ENCODE measurements at regions not wholly inside any gene's neighbourhood (a gene's known extent, or its start where the extent isn't known, plus 50 kb on each side); places are given as distances from the start of the nearest gene placed in this dataset.

GRCh38 chr5:164818445-164818844, 1313.0 kb downstream of the MAT2B start:
- Mint-ChIP-seq H3K27me3 (no peaks in the 10 kb centered on the region), H3K27ac (no peak overlapping the region), H3K4me1 (no peaks in the 10 kb centered on the region), H3K4me3 (no peak overlapping the region), H3K9me3 (no peaks in the 10 kb centered on the region), H3K36me3 (no peaks in the 10 kb centered on the region)
- no peak for ATAC-seq (replicated peaks)
- DNase-seq: no peak

DNA sequence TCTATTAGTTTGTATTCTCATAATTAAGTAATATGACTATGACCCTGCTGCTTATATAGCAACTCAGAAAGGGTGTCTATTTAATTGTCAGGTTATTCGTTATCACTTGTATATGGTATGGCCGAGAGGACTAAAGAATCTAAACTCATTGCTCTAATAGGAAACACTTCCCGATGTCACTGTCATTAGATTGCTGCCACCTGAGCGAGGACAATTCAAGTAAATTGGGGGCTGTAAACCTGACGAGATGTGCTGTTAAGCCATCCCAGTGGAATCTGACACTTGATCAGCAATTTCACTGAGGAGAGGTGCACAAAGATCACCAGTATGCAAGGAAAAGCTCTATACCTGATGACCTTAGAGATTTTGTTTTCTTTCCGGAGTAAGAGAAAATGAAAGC, 1319.3 kb downstream of the MAT2B start:
- H3K4me1 Mint-ChIP-seq: no peaks in the 10 kb centered on the region
- ATAC-seq (replicated peaks) (no peak), DNase-seq (no peak)

DNA sequence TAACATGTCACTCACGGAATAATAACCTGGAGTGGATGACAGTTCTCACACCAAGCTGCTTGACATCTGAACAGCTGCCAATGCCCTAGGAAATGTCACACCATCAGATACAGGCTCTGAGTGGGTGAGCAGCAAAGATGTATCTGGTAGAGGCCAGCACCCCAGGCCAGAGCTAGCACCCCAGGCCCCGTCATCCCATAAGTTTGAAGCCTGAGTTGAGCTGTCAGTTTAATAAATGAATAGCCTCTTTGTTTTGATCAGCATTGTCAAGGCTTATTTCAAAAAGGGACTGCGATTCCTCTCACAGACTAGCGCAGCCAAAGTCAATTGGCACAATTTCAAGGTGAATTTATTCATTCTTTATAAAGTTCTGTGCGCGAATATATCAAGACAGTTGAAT, 1327.1 kb downstream of the MAT2B start:
- no peak for DNase-seq
- no peak for ATAC-seq (replicated peaks)
- H3K4me1 Mint-ChIP-seq: no peaks in the 10 kb centered on the region
- H3K4me3 Mint-ChIP-seq: no peak overlapping the region
- no peaks in the 10 kb centered on the region for H3K36me3 Mint-ChIP-seq
- no peak overlapping the region for H3K27ac Mint-ChIP-seq
- no peaks in the 10 kb centered on the region for H3K27me3 Mint-ChIP-seq
- no peaks in the 10 kb centered on the region for H3K9me3 Mint-ChIP-seq

More for the DNA sequence above, 1319.3 kb downstream of the MAT2B start:
- no peaks in the 10 kb centered on the region for H3K27me3 Mint-ChIP-seq
- no peak overlapping the region for H3K4me3 Mint-ChIP-seq
- H3K36me3 Mint-ChIP-seq: no peaks in the 10 kb centered on the region
- no peak overlapping the region for H3K27ac Mint-ChIP-seq
- no peaks in the 10 kb centered on the region for H3K9me3 Mint-ChIP-seq

GRCh38 chr5:164844348-164844747, 1338.9 kb downstream of the MAT2B start:
- Mint-ChIP-seq H3K27ac (no peak overlapping the region), H3K27me3 (no peaks in the 10 kb centered on the region), H3K9me3 (peaks cover 0 to 4% of the 10 kb centered on the region in 2 donors), H3K36me3 (no peaks in the 10 kb centered on the region), H3K4me1 (no peaks in the 10 kb centered on the region), H3K4me3 (no peak overlapping the region)
- ATAC-seq (replicated peaks): no peak
- no peak for DNase-seq

DNA sequence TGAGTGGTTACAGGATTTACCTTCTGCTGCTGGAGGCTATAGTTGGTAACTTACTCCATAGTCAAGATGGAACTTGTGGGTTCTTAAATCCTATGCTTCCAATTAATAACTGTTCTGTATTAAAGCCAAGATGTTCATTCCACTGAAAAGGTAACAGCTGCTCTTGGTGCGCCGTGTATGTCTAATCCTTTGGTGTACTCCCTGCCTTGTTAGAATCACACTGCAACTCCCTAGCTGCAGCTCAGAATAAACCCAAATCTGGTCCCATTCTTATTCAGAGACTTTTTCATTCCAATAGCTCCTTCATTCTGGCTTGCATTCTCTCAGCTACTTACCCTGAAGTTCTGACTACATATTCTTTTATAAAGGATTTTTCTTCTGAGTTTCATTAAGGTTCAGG, 1355.5 kb downstream of the MAT2B start:
- H3K4me1 Mint-ChIP-seq: no peaks in the 10 kb centered on the region
- no peak overlapping the region for H3K4me3 Mint-ChIP-seq
- no peaks in the 10 kb centered on the region for H3K36me3 Mint-ChIP-seq
- no peak for ATAC-seq (replicated peaks)
- peaks cover 0 to 1% of the 10 kb centered on the region in 2 donors for H3K9me3 Mint-ChIP-seq
- H3K27ac Mint-ChIP-seq: no peak overlapping the region
- H3K27me3 Mint-ChIP-seq: no peaks in the 10 kb centered on the region
- DNase-seq: no peak

DNA sequence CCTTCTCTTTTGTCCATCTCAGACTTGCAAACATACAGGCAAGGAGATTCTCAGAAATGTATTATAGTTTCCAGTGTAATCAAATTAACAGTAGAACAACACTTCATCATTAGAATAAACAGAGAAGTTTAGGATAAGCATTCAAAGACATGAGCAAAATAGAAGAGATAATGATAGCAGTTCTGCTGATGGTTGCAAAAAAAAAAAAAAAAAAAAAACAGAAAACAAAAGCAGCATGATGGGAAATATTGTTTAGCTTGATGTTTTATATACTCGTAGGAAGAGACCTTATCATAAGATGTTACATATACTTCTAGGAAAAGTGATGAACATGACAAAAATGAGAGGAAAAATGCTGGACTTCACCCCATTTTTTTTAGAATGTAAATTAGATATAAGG, 1356.2 kb downstream of the MAT2B start:
- Mint-ChIP-seq H3K9me3 (peaks cover 0 to 1% of the 10 kb centered on the region in 2 donors), H3K27me3 (no peaks in the 10 kb centered on the region), H3K4me1 (no peaks in the 10 kb centered on the region), H3K4me3 (no peak overlapping the region), H3K27ac (no peak overlapping the region), H3K36me3 (no peaks in the 10 kb centered on the region)
- DNase-seq: no peak
- ATAC-seq (replicated peaks): no peak

GRCh38 chr5:164868761-164869160, 1363.3 kb downstream of the MAT2B start:
- ATAC-seq (replicated peaks): peak; percentile 56 to 75
- Mint-ChIP-seq H3K27ac (no peak overlapping the region), H3K27me3 (no peaks in the 10 kb centered on the region), H3K4me1 (peaks cover 0 to 8% of the 10 kb centered on the region in 2 donors), H3K9me3 (no peaks in the 10 kb centered on the region), H3K36me3 (no peaks in the 10 kb centered on the region), H3K4me3 (no peak overlapping the region)
- DNase-seq: no peak

- H3K36me3 Mint-ChIP-seq: no peaks in the 10 kb centered on the region
- H3K27ac Mint-ChIP-seq: no peak overlapping the region
Observed at GRCh38 chr5:164869325-164869724, 1363.9 kb downstream of the MAT2B start.

GRCh38 chr5:164876793-164877192, 1371.4 kb downstream of the MAT2B start:
- Mint-ChIP-seq H3K9me3 (peaks cover 0 to 2% of the 10 kb centered on the region in 2 donors), H3K36me3 (no peaks in the 10 kb centered on the region), H3K27ac (no peak overlapping the region), H3K4me3 (no peak overlapping the region), H3K4me1 (no peaks in the 10 kb centered on the region), H3K27me3 (no peaks in the 10 kb centered on the region)
- no peak for DNase-seq
- ATAC-seq (replicated peaks): no peak

More at GRCh38 chr5:164869325-164869724, 1363.9 kb downstream of the MAT2B start:
- ATAC-seq (replicated peaks) (peak in 1 of 2 donors; percentile 31), DNase-seq (no peak)
- Mint-ChIP-seq H3K4me3 (no peak overlapping the region), H3K9me3 (no peaks in the 10 kb centered on the region), H3K27me3 (no peaks in the 10 kb centered on the region), H3K4me1 (peaks cover 0 to 8% of the 10 kb centered on the region in 2 donors)

DNA sequence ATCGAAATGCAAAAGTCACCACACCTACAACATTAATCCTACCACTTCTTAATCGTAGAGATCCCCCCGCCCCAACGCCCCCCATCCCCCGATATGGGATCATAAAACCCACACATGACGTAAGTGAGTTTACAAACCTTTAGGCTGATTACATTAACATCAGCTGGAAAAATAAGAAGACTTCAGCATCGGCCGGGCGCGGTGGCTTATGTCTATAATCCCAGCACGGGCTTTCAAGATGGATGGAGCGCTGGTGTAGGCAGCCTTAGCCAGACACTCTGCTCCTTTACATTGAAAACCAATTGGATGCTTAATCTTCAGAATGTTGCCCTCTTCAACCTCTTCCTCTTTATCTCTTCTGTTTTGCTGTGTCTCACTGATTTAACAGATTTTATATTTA, 1376.0 kb downstream of the MAT2B start:
- no peaks in the 10 kb centered on the region for H3K36me3 Mint-ChIP-seq
- DNase-seq (no peak), ATAC-seq (replicated peaks) (no peak)
- no peaks in the 10 kb centered on the region for H3K9me3 Mint-ChIP-seq
- no peak overlapping the region for H3K27ac Mint-ChIP-seq
- H3K4me1 Mint-ChIP-seq: no peaks in the 10 kb centered on the region
- H3K27me3 Mint-ChIP-seq: no peaks in the 10 kb centered on the region
- H3K4me3 Mint-ChIP-seq: no peak overlapping the region

DNA sequence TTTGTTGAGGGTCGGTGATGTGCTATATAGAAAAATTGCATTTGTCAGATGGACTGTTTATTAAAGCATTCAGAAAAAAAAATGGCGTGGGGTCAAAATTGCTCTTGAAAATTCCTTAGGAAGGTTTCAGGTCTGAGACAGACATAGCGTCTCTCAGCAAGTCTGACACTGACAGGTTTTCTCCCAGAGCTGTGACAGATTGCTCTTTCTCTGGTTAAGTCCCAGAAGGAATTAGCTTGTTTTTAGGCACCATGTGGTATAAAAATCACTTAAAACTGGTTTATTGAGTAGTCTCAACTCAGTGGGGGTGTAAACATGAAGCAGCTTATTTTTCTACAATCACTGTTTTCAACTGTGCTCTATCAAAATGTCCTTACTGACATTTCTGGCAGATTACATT, 1379.8 kb downstream of the MAT2B start:
- DNase-seq: no peak
- Mint-ChIP-seq H3K27me3 (no peaks in the 10 kb centered on the region), H3K27ac (no peak overlapping the region), H3K36me3 (no peaks in the 10 kb centered on the region), H3K4me3 (no peak overlapping the region), H3K4me1 (no peaks in the 10 kb centered on the region), H3K9me3 (no peaks in the 10 kb centered on the region)
- ATAC-seq (replicated peaks): no peak

GRCh38 chr5:164893071-164893470, 1387.7 kb downstream of the MAT2B start:
- Mint-ChIP-seq H3K4me3 (no peak overlapping the region), H3K27me3 (no peaks in the 10 kb centered on the region), H3K36me3 (peaks cover 0 to 1% of the 10 kb centered on the region in 2 donors), H3K9me3 (peaks cover 4 to 5% of the 10 kb centered on the region in 2 donors), H3K4me1 (no peaks in the 10 kb centered on the region), H3K27ac (no peak overlapping the region)
- ATAC-seq (replicated peaks) (no peak), DNase-seq (no peak)

DNA sequence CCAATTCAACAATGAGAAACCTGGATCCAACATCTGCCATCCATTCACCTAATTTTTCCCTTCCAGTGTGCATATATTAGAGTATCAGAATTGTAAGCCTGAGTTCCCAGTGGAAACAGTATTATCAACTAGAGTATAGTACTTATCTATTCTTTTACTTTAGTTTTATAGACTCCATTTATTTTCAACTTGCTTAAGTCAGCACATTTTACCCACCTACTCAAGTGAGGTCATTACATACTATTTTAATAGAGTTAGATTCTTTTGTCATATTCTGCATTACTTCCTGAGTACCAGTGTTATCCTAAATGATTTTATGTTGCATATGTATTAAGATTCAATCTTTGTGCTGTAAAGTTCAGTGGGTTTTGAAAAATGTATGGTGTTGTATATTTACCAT, 1393.3 kb downstream of the MAT2B start:
- no peaks in the 10 kb centered on the region for H3K4me1 Mint-ChIP-seq
- DNase-seq: no peak
- no peaks in the 10 kb centered on the region for H3K36me3 Mint-ChIP-seq
- H3K9me3 Mint-ChIP-seq: peaks cover 0 to 1% of the 10 kb centered on the region in 2 donors
- H3K4me3 Mint-ChIP-seq: no peak overlapping the region
- ATAC-seq (replicated peaks): no peak
- no peaks in the 10 kb centered on the region for H3K27me3 Mint-ChIP-seq
- H3K27ac Mint-ChIP-seq: no peak overlapping the region

DNA sequence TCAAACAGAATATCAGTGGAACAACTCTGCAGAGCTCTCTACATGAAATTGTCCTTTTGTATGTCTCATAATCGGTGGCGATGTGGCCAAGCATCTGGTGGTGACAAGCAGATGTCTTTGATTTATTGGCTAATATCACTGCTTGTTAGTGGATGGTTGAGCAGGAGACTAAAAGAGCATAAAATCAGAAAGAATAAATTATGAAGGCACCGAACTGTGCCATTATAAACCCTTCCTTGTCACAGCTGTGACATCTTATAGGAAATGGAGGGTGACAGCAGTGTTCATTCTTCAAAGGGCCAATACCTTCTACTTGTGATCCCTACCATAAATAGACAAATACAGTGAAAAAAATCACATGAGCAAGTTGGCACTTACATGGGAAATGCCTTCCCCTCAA, 1404.3 kb downstream of the MAT2B start:
- H3K4me1 Mint-ChIP-seq: no peaks in the 10 kb centered on the region
- DNase-seq: no peak

DNA sequence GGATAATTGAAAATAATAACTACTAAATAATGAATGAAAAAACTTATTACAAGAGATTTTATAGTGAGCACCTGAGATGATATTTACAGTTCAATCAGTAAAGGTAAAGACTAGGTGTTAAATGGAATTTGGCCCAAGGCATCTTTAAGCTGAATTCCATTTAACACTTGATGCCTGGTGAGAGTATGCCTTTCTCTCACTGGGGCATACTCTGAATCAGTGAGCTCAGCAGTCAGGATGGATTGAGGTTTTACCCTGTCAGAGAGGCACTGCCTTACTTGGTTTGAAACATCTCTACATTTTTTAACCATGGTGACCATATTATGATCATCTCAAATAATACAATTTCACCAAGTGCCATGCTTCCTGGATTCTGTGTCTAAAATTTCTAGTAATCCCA, 1416.3 kb downstream of the MAT2B start:
- no peak overlapping the region for H3K4me3 Mint-ChIP-seq
- no peaks in the 10 kb centered on the region for H3K36me3 Mint-ChIP-seq
- no peak for ATAC-seq (replicated peaks)

More for the DNA sequence above, 1404.3 kb downstream of the MAT2B start:
- Mint-ChIP-seq H3K27me3 (no peaks in the 10 kb centered on the region), H3K9me3 (peaks cover 2 to 5% of the 10 kb centered on the region in 2 donors), H3K27ac (no peak overlapping the region), H3K4me3 (no peak overlapping the region), H3K36me3 (no peaks in the 10 kb centered on the region)
- ATAC-seq (replicated peaks): no peak

DNA sequence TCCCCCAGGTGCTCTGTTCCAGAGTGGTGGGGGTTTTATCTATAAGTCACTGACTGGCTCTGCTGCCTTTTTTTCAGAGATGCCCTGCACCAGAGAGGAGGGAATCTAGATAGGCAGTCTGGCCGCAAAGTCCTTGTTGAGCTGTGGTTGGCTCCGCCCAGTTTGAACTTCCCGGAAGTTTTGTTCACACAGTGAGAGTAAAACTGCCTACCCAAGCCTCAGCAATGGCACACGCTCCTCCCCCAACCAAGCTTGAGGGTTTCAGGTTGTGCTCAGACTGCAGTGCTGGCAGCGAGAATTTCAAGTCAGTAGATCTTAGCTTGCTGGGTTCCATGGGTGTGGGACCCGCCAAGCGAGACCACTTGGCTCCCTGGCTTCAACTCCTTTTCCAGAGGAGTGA, 1428.6 kb downstream of the MAT2B start:
- no peak for DNase-seq
- Mint-ChIP-seq H3K27me3 (no peaks in the 10 kb centered on the region), H3K9me3 (peaks cover 5 to 15% of the 10 kb centered on the region in 2 donors), H3K27ac (no peak overlapping the region), H3K4me1 (no peaks in the 10 kb centered on the region), H3K4me3 (no peak overlapping the region), H3K36me3 (no peaks in the 10 kb centered on the region)
- ATAC-seq (replicated peaks): no peak

More for the DNA sequence above, 1416.3 kb downstream of the MAT2B start:
- H3K9me3 Mint-ChIP-seq: peaks cover 11 to 18% of the 10 kb centered on the region in 2 donors
- H3K4me1 Mint-ChIP-seq: no peaks in the 10 kb centered on the region
- no peak overlapping the region for H3K27ac Mint-ChIP-seq
- H3K27me3 Mint-ChIP-seq: no peaks in the 10 kb centered on the region
- DNase-seq: no peak

All from stimulated activated naive B cell treated with anti-CD40 and anti-IgM and Interleukin-4, amounts not matched to agents 10 μg/mL and 1 μg/mL and 100 μg/mL, for 72 hours (primary cell).